Lower lobe of right lung (tissue), 2 donors: ENCODE measurements at regions not wholly inside any gene's neighbourhood (a gene's known extent, or its start where the extent isn't known, plus 50 kb on each side); places are given as distances from the start of the nearest gene placed in this dataset.

ENCODE experiments used
- ATAC-seq, 2 donors: fragments of 200-7000 bp; cut with Tn5 transposase; one replicate each; pipeline ENCODE4 v1.9.1; 2020 to 2022; ENCODE audit warnings: mild to moderate bottlenecking in 2 of 2, moderate library complexity in 2 of 2
- DNase-seq: peaks from one replicate; pipeline ENCODE4 v3.0.0-alpha.2; 2020
- H3K27ac ChIP-seq: fragments of 200-600 bp; one replicate; pipeline ENCODE4 v1.8.0; 2022
- H3K27me3 ChIP-seq: fragments of 200-600 bp; one replicate; pipeline ENCODE4 v1.8.0; 2022; ENCODE audit warnings: low read depth
- H3K36me3 ChIP-seq: fragments of 200-600 bp; one replicate; pipeline ENCODE4 v1.8.0; 2022; ENCODE audit warnings: mild to moderate bottlenecking
- H3K4me1 ChIP-seq: fragments of 200-600 bp; one replicate; pipeline ENCODE4 v1.8.0; 2022
- H3K4me3 ChIP-seq: fragments of 200-600 bp; one replicate; pipeline ENCODE4 v1.8.0; 2022; ENCODE audit warnings: mild to moderate bottlenecking
- H3K9me3 ChIP-seq: fragments of 200-600 bp; one replicate; pipeline ENCODE4 v1.8.0; 2022
- intact Hi-C: fragments of 100-400 bp; cut with DNase I; formaldehyde crosslinking; loops from one replicate; pipeline ENCODE4 v1.11.0; 2022
- TF ChIP-seq, protein P1 (sequence below): fragments of 200-600 bp; IDR thresholded peaks from one replicate; pipeline ENCODE4 v1.8.0; 2022; ENCODE audit warnings: antibody characterized with exemption, mild to moderate bottlenecking
- donor health status: DM: no; HTN: yes; CAD: no; lungs with severe emphysema.

DNA sequence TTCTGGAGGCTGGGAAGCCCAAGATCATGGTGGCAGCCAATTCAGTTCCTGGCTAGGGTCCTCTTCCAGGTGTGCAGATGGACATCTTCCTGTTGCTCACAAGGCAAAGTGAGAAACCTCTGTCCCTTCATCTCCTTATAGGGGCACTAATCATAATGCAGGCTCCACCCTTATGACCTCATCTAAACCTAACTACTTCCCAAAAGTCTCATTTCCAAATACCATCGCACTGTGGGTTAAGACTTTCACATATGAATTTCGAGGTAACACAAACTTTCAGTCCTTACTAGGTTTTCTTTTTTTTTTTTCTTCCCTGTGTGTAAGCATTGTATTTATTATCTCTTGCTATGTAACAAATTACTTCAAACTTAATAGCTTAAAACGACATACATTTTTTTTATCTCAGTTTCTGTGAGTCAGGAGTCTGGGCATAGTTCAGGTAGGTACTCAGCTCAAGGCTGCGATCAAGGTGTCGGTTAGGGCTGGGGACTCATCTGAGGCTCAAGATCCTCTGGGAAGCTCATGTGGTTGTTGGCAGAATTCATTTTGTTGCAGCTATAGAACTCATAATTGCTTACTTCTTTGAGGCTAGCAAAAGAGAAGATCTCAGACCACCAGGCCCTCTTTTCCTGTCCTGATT, 204.7 kb upstream of the STK26 start:
- no peaks in the 10 kb centered on the region for H3K27me3 ChIP-seq
- ATAC-seq (no peak), DNase-seq (no peak)
- TF ChIP-seq, protein P1, sequence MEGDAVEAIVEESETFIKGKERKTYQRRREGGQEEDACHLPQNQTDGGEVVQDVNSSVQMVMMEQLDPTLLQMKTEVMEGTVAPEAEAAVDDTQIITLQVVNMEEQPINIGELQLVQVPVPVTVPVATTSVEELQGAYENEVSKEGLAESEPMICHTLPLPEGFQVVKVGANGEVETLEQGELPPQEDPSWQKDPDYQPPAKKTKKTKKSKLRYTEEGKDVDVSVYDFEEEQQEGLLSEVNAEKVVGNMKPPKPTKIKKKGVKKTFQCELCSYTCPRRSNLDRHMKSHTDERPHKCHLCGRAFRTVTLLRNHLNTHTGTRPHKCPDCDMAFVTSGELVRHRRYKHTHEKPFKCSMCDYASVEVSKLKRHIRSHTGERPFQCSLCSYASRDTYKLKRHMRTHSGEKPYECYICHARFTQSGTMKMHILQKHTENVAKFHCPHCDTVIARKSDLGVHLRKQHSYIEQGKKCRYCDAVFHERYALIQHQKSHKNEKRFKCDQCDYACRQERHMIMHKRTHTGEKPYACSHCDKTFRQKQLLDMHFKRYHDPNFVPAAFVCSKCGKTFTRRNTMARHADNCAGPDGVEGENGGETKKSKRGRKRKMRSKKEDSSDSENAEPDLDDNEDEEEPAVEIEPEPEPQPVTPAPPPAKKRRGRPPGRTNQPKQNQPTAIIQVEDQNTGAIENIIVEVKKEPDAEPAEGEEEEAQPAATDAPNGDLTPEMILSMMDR = no peak
- H3K9me3 ChIP-seq = no peaks in the 10 kb centered on the region
- H3K27ac ChIP-seq = no peak overlapping the region
- no peak overlapping the region for H3K4me3 ChIP-seq
- H3K4me1 ChIP-seq = no peaks in the 10 kb centered on the region
- intact Hi-C loops = no loop called here
- H3K36me3 ChIP-seq = no peaks in the 10 kb centered on the region

DNA sequence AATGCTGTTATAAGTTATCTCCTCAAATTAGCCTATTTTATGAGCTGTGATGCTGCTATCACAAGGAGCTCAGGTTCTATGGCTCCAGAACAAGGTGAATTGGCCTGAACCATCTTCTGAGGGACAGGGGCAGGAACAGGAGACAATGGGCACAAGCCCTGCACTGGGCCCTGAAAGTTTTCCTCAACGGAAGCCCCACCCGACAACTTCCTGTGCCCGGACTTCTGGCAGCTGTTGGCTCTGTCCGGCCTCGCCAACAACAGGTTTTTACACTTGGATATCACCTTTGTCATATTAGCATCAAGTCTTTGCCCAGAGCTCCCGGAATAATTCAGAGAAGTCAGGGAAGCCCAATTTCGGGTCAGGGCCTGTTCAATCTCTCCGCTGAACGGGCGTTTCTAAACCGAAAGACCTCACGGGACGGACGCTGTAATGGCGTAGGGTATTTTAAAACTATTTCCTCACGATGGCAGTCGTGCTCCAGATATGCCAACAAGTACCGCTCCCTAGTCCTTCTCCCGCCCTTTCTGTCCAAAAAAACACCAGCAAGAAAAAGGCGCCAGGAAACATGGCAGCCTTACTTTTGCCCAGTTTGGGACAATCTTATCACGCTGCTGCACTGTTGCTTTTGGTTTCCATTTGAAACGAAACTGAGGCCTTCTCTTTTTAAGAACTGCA, 201.0 kb upstream of the STK26 start:
- Histone ChIP-seq H3K27me3 (no peaks in the 10 kb centered on the region), H3K4me3 (no peak overlapping the region), H3K36me3 (no peaks in the 10 kb centered on the region), H3K9me3 (no peaks in the 10 kb centered on the region), H3K27ac (no peak overlapping the region), H3K4me1 (no peaks in the 10 kb centered on the region)
- DNase-seq (no peak), ATAC-seq (peak in 1 of 2 donors; percentile 92)
- TF ChIP-seq, protein P1 = no peak
- intact Hi-C loops = no loop called here

DNA sequence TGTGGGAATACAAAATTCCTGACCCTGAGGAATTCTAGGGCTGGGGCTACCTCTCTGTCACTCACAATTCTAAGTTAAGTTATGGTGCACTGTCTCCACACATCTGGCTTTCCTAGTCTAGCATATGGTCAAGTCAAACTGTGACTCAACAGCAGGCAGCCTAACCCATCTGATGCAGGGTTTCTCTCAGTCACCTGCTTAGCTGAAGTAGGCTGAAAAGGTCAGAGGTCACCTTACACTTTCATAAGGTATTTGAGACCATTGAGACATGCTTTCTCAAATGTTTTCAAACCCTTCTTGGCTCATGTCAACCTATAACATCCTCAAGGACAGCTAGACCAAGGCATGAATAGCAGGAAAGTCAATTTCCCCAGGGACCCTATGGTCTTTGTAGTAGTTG, 196.5 kb upstream of the STK26 start:
- Histone ChIP-seq H3K4me3 (no peak overlapping the region), H3K27ac (no peak overlapping the region), H3K4me1 (no peaks in the 10 kb centered on the region), H3K9me3 (no peaks in the 10 kb centered on the region), H3K27me3 (no peaks in the 10 kb centered on the region), H3K36me3 (no peaks in the 10 kb centered on the region)
- ATAC-seq (no peak), DNase-seq (no peak)
- TF ChIP-seq, protein P1 = no peak
- intact Hi-C loops = no loop called here

DNA sequence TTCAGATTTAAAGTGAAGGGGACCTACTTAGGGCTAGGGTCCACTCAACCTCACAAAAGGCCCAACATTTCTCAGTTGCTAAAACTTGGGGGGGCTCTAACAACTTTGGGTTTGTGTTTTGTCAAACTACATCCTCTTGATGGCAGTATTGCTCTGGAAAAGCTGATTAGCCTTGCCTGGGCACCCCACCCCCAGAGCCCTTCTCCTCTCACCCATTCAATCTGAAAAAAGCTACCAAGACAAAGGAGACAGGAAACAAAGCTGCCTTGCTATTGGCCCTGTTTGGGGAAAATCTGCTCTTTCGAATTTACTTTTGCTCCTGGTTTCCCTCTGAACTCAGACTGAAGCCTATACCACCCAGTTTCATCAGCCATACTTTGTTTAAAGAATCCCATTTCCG, 195.2 kb upstream of the STK26 start:
- Histone ChIP-seq H3K27me3 (no peaks in the 10 kb centered on the region), H3K27ac (no peak overlapping the region), H3K4me3 (no peak overlapping the region), H3K4me1 (no peaks in the 10 kb centered on the region), H3K9me3 (no peaks in the 10 kb centered on the region), H3K36me3 (no peaks in the 10 kb centered on the region)
- TF ChIP-seq, protein P1 = no peak
- DNase-seq = no peak
- intact Hi-C loops = no loop called here
- no peak for ATAC-seq

DNA sequence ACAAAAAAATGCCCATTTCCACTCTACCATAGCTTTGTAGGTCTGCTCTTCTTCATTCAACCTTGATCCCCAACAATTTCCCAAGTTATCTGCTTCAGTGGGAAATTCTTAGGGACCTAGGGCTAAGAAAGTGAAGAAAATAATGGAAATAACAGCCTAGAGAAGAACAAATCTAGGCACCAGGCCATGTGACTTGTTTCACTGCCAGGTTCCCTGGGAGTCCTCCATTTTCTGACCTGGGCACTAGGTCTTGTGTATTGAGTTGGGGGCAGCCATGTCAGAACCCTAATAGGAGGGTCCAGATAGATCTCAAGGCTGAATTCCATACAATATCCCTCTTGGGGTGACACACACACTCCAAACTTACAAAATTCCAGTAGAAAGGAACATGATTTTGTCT, 194.6 kb upstream of the STK26 start:
- DNase-seq = no peak
- Histone ChIP-seq H3K36me3 (no peaks in the 10 kb centered on the region), H3K27me3 (no peaks in the 10 kb centered on the region), H3K4me1 (no peaks in the 10 kb centered on the region), H3K4me3 (no peak overlapping the region), H3K27ac (no peak overlapping the region), H3K9me3 (no peaks in the 10 kb centered on the region)
- no peak for ATAC-seq
- intact Hi-C loops = no loop called here
- TF ChIP-seq, protein P1 = no peak
